Fibroblast of lung (primary cell): ENCODE measurements at regions not wholly inside any gene's neighbourhood (a gene's known extent, or its start where the extent isn't known, plus 50 kb on each side); places are given as distances from the start of the nearest gene placed in this dataset.

Experiments used
- DNase-seq, 2 donors: peaks; one replicate each; pipeline versions ENCODE4 v3.0.0 to v3.0.0-alpha.2; 2010; ENCODE audit warnings: low read depth in 2 of 2
- H2AFZ ChIP-seq: 2 replicates; pipeline ENCODE4 v1.5.1; 2012; ENCODE audit warnings: low read length, control low read depth, inconsistent platforms
- H3K27ac ChIP-seq: 2 replicates; pipeline ENCODE4 v1.5.1; 2011; ENCODE audit warnings: low read length, control low read depth; ENCODE audit not compliant: insufficient read depth
- H3K27me3 ChIP-seq: 2 replicates; pipeline ENCODE4 v1.5.1; 2011; ENCODE audit warnings: mild to moderate bottlenecking, low read length; ENCODE audit not compliant: control insufficient read depth, insufficient read depth
- H3K36me3 ChIP-seq: 2 replicates; pipeline ENCODE4 v1.5.1; 2011; ENCODE audit warnings: low read length; ENCODE audit not compliant: control insufficient read depth, insufficient read depth
- H3K4me1 ChIP-seq: 2 replicates; pipeline ENCODE4 v1.5.1; 2011; ENCODE audit warnings: low read length; ENCODE audit not compliant: control insufficient read depth, insufficient read depth; ENCODE audit errors: extremely low read depth
- H3K4me2 ChIP-seq: 2 replicates; pipeline ENCODE4 v1.5.1; 2011; ENCODE audit warnings: low read length, control low read depth; ENCODE audit not compliant: insufficient read depth; ENCODE audit errors: extremely low read depth
- H3K4me3 ChIP-seq, 4 experiments: fragments of 200-600 bp in 1 of 4; sonication (generic) in 1 of 4; replicated peaks in 1 of 4; 2 replicates each; pipeline ENCODE4 v1.5.1; 2011 to 2016; ENCODE audit warnings: low read length in 4 of 4, low read depth in 3 of 4, mild to moderate bottlenecking in 3 of 4, control low read depth in 2 of 4, inconsistent platforms in 1 of 4, mixed read lengths in 1 of 4; ENCODE audit not compliant: insufficient read depth in 1 of 4; ENCODE audit errors: control extremely low read depth in 1 of 4
- H3K79me2 ChIP-seq: 2 replicates; pipeline ENCODE4 v1.5.1; 2012; ENCODE audit warnings: mild to moderate bottlenecking, low read length, inconsistent platforms; ENCODE audit not compliant: control insufficient read depth, insufficient read depth
- H3K9ac ChIP-seq: 2 replicates; pipeline ENCODE4 v1.5.1; 2011; ENCODE audit warnings: mild to moderate bottlenecking, low read length, control low read depth; ENCODE audit not compliant: insufficient read depth
- H3K9me3 ChIP-seq: 2 replicates; pipeline ENCODE4 v1.5.1; 2012; ENCODE audit warnings: low read depth, low read length; ENCODE audit not compliant: control insufficient read depth, insufficient read depth
- H4K20me1 ChIP-seq: 2 replicates; pipeline ENCODE4 v1.5.1; 2011; ENCODE audit warnings: low read length; ENCODE audit not compliant: control insufficient read depth, insufficient read depth; ENCODE audit errors: extremely low read depth
- CTCF ChIP-seq, 2 donors: IDR thresholded peaks in 1 of 2; conservative IDR thresholded peaks in 1 of 2; 1 replicate in 1 of 2; 2 replicates in 1 of 2; pipeline ENCODE4 v1.5.1; 2011 to 2012; ENCODE audit warnings: low read length in 2 of 2, control low read depth in 1 of 2, inconsistent platforms in 1 of 2, low read depth in 1 of 2, mild to moderate bottlenecking in 1 of 2
- EZH2 ChIP-seq: IDR thresholded peaks from 2 replicates; pipeline ENCODE4 v1.5.1; 2012; ENCODE audit warnings: low read length, control low read depth, mild to moderate bottlenecking; ENCODE audit errors: missing control alignments

- H3K79me2 ChIP-seq = no peaks in the 10 kb centered on the region
- H3K27ac ChIP-seq = no peak overlapping the region
- H2AFZ ChIP-seq = no peak overlapping the region
- H3K4me1 ChIP-seq = peaks cover 10% of the 10 kb centered on the region
- TF ChIP-seq EZH2 = no peak
- TF ChIP-seq CTCF (conservative IDR thresholded peaks at IDR 0.05 in 1 of 2, IDR thresholded peaks at IDR 0.05 in 1 of 2; ENCODE audit: low read depth in 1 of 2, low read length in 2 of 2) = no peak
- no peak for DNase-seq
- no peak overlapping the region for H3K4me3 ChIP-seq
- no peaks in the 10 kb centered on the region for H3K9me3 ChIP-seq
- no peak overlapping the region for H3K9ac ChIP-seq
- no peaks in the 10 kb centered on the region for H3K36me3 ChIP-seq
- no peaks in the 10 kb centered on the region for H4K20me1 ChIP-seq
- no peak overlapping the region for H3K4me2 ChIP-seq
- H3K27me3 ChIP-seq = no peaks in the 10 kb centered on the region
These were observed 580.5 kb upstream of the FAT1 start for GRCh38 chr4:187304133-187304532.

GRCh38 chr4:187307131-187307530 is 583.5 kb upstream of the FAT1 start:
- Histone ChIP-seq H3K4me1 (peaks cover 10% of the 10 kb centered on the region), H3K27me3 (no peaks in the 10 kb centered on the region)

GRCh38 chr4:187309456-187309855 is 585.8 kb upstream of the FAT1 start:
- no peak overlapping the region for H2AFZ ChIP-seq
- H3K9me3 ChIP-seq = no peaks in the 10 kb centered on the region
- no peaks in the 10 kb centered on the region for H3K36me3 ChIP-seq
- peaks cover 3% of the 10 kb centered on the region for H3K4me1 ChIP-seq
- no peak for TF ChIP-seq CTCF (conservative IDR thresholded peaks at IDR 0.05 in 1 of 2, IDR thresholded peaks at IDR 0.05 in 1 of 2; ENCODE audit: low read depth in 1 of 2, low read length in 2 of 2)
- TF ChIP-seq EZH2 = no peak
- H3K9ac ChIP-seq = no peak overlapping the region
- DNase-seq = peak; percentile 58 to 70
- no peak overlapping the region for H3K27ac ChIP-seq
- H3K27me3 ChIP-seq = no peaks in the 10 kb centered on the region
- no peak overlapping the region for H3K4me3 ChIP-seq
- no peaks in the 10 kb centered on the region for H4K20me1 ChIP-seq
- H3K4me2 ChIP-seq = no peak overlapping the region
- H3K79me2 ChIP-seq = no peaks in the 10 kb centered on the region

More at GRCh38 chr4:187307131-187307530, 583.5 kb upstream of the FAT1 start:
- Histone ChIP-seq H3K79me2 (no peaks in the 10 kb centered on the region), H3K4me2 (no peak overlapping the region), H3K9ac (no peak overlapping the region), H3K27ac (no peak overlapping the region), H2AFZ (no peak overlapping the region), H4K20me1 (no peaks in the 10 kb centered on the region), H3K4me3 (no peak overlapping the region), H3K9me3 (no peaks in the 10 kb centered on the region), H3K36me3 (no peaks in the 10 kb centered on the region)
- TF ChIP-seq EZH2 = no peak
- TF ChIP-seq CTCF (conservative IDR thresholded peaks at IDR 0.05 in 1 of 2, IDR thresholded peaks at IDR 0.05 in 1 of 2; ENCODE audit: low read depth in 1 of 2, low read length in 2 of 2) = no peak
- peak; percentile 16 to 58 for DNase-seq
